ENCODE measurements at regions not wholly inside any gene's neighbourhood (a gene's known extent, or its start where the extent isn't known, plus 50 kb on each side); places are given as distances from the start of the nearest gene placed in this dataset.

- no peaks in the 10 kb centered on the region for H3K36me3 ChIP-seq (ENCODE audit: control insufficient read depth, low read length)
- no peaks in the 10 kb centered on the region for H4K20me1 ChIP-seq (ENCODE audit: control insufficient read depth, insufficient read depth, low read depth, low read length)
- no peaks in the 10 kb centered on the region for H3K9me3 ChIP-seq (ENCODE audit: control insufficient read depth, insufficient read depth, low read length)
- no peak overlapping the region for H3K4me3 ChIP-seq (ENCODE audit: low read length)
- H3K79me2 ChIP-seq (ENCODE audit: control insufficient read depth, low read length): no peaks in the 10 kb centered on the region
- no peaks in the 10 kb centered on the region for H3K4me1 ChIP-seq (ENCODE audit: control insufficient read depth, low read length)
- H3K4me2 ChIP-seq (ENCODE audit: low read length): no peak overlapping the region
- TF ChIP-seq CTCF (IDR thresholded peaks at IDR 0.05; ENCODE audit: low read depth, low read length, poor library complexity, severe bottlenecking): no peak
- no peak for TF ChIP-seq EZH2phosphoT487 (IDR thresholded peaks at IDR 0.05; ENCODE audit: borderline replicate concordance, low read length)
- H3K27ac ChIP-seq (ENCODE audit: low read depth, low read length): no peak overlapping the region
- H3K9me2 ChIP-seq (replicated peaks; ENCODE audit: control insufficient read depth, low read length): no peaks in the 10 kb centered on the region
- no peaks in the 10 kb centered on the region for H3F3A ChIP-seq (ENCODE audit: control insufficient read depth, insufficient read depth)
- H3K27me3 ChIP-seq (ENCODE audit: control insufficient read depth, low read length): no peaks in the 10 kb centered on the region; the same call in 1 of the 2 replicates
These were observed 102.0 kb upstream of the GATB start for GRCh38 chr4:151862766-151863165.

- Histone ChIP-seq H3K9me3 (ENCODE audit: control insufficient read depth, insufficient read depth, low read length) (no peaks in the 10 kb centered on the region), H3K9me2 (replicated peaks; ENCODE audit: control insufficient read depth, low read length) (no peaks in the 10 kb centered on the region), H3K4me3 (ENCODE audit: low read length) (no peak overlapping the region), H3K27me3 (ENCODE audit: control insufficient read depth, low read length) (no peaks in the 10 kb centered on the region; the same call in 1 of the 2 replicates), H3K4me2 (ENCODE audit: low read length) (no peak overlapping the region), H3K79me2 (ENCODE audit: control insufficient read depth, low read length) (no peaks in the 10 kb centered on the region), H3K36me3 (ENCODE audit: control insufficient read depth, low read length) (no peaks in the 10 kb centered on the region), H3K27ac (ENCODE audit: low read depth, low read length) (no peak overlapping the region), H3F3A (ENCODE audit: control insufficient read depth, insufficient read depth) (no peaks in the 10 kb centered on the region), H4K20me1 (ENCODE audit: control insufficient read depth, insufficient read depth, low read depth, low read length) (no peaks in the 10 kb centered on the region), H3K4me1 (ENCODE audit: control insufficient read depth, low read length) (no peaks in the 10 kb centered on the region)
- TF ChIP-seq EZH2phosphoT487 (IDR thresholded peaks at IDR 0.05; ENCODE audit: borderline replicate concordance, low read length): no peak
- no peak for TF ChIP-seq CTCF (IDR thresholded peaks at IDR 0.05; ENCODE audit: low read depth, low read length, poor library complexity, severe bottlenecking)
These were observed 99.8 kb upstream of the GATB start for GRCh38 chr4:151860561-151861093.

GRCh38 chr4:151859641-151860040, 98.8 kb upstream of the GATB start:
- no peak overlapping the region for H3K4me3 ChIP-seq (ENCODE audit: low read length)
- H3K9me2 ChIP-seq (replicated peaks; ENCODE audit: control insufficient read depth, low read length): no peaks in the 10 kb centered on the region
- no peaks in the 10 kb centered on the region for H3K36me3 ChIP-seq (ENCODE audit: control insufficient read depth, low read length)
- no peaks in the 10 kb centered on the region for H4K20me1 ChIP-seq (ENCODE audit: control insufficient read depth, insufficient read depth, low read depth, low read length)
- TF ChIP-seq EZH2phosphoT487 (IDR thresholded peaks at IDR 0.05; ENCODE audit: borderline replicate concordance, low read length): no peak
- TF ChIP-seq CTCF (IDR thresholded peaks at IDR 0.05; ENCODE audit: low read depth, low read length, poor library complexity, severe bottlenecking): no peak
- no peaks in the 10 kb centered on the region for H3K4me1 ChIP-seq (ENCODE audit: control insufficient read depth, low read length)
- no peaks in the 10 kb centered on the region for H3F3A ChIP-seq (ENCODE audit: control insufficient read depth, insufficient read depth)
- no peak overlapping the region for H3K27ac ChIP-seq (ENCODE audit: low read depth, low read length)
- no peaks in the 10 kb centered on the region for H3K79me2 ChIP-seq (ENCODE audit: control insufficient read depth, low read length)
- no peaks in the 10 kb centered on the region for H3K9me3 ChIP-seq (ENCODE audit: control insufficient read depth, insufficient read depth, low read length)
- no peak overlapping the region for H3K4me2 ChIP-seq (ENCODE audit: low read length)
- H3K27me3 ChIP-seq (ENCODE audit: control insufficient read depth, low read length): no peaks in the 10 kb centered on the region; the same call in 1 of the 2 replicates

Measured in DOHH2 (cell line).